Parathyroid adenoma (tissue), 2 donors: ENCODE measurements at regions not wholly inside any gene's neighbourhood (a gene's known extent, or its start where the extent isn't known, plus 50 kb on each side); places are given as distances from the start of the nearest gene placed in this dataset.
"Not testable (repeated sequence)": the region's sequence is repeated elsewhere in the genome, so short reads cannot be mapped to it uniquely, and the experiment has no call there.

Experiments
- H2AFZ ChIP-seq: fragments of 300-600 bp; sonication (generic); one replicate; pipeline ENCODE4 v1.7.0; 2017; ENCODE audit warnings: antibody characterized with exemption, mild to moderate bottlenecking
- H3K27ac ChIP-seq: fragments of 300-600 bp; sonication (generic); one replicate; pipeline ENCODE4 v1.7.0; 2017
- H3K27me3 ChIP-seq: fragments of 300-600 bp; sonication (generic); one replicate; pipeline ENCODE4 v1.7.0; 2017; ENCODE audit warnings: low read length; ENCODE audit not compliant: control insufficient read depth, insufficient read depth
- H3K36me3 ChIP-seq: fragments of 300-600 bp; sonication (generic); one replicate; pipeline ENCODE4 v1.7.0; 2017; ENCODE audit warnings: low read length; ENCODE audit not compliant: control insufficient read depth, insufficient read depth
- H3K4me1 ChIP-seq: fragments of 300-600 bp; sonication (generic); one replicate; pipeline ENCODE4 v1.7.0; 2017; ENCODE audit warnings: control low read depth
- H3K4me2 ChIP-seq: fragments of 300-600 bp; sonication (generic); one replicate; pipeline ENCODE4 v1.7.0; 2017; ENCODE audit warnings: low read length
- H3K4me3 ChIP-seq: fragments of 300-600 bp; sonication (generic); one replicate; pipeline ENCODE4 v1.7.0; 2017; ENCODE audit warnings: low read depth, low read length
- H3K79me2 ChIP-seq: fragments of 300-600 bp; sonication (generic); one replicate; pipeline ENCODE4 v1.7.0; 2017; ENCODE audit warnings: control low read depth
- H3K9ac ChIP-seq: fragments of 300-600 bp; sonication (generic); one replicate; pipeline ENCODE4 v1.7.0; 2017; ENCODE audit warnings: mild to moderate bottlenecking
- H3K9me3 ChIP-seq: fragments of 300-600 bp; sonication (generic); one replicate; pipeline ENCODE4 v1.7.0; 2017; ENCODE audit warnings: low read length; ENCODE audit not compliant: control insufficient read depth
- TF ChIP-seq, protein P1 (sequence below): fragments of 300-600 bp; sonication (generic); IDR thresholded peaks from one replicate; pipeline ENCODE4 v1.7.0; 2017; ENCODE audit warnings: antibody characterized with exemption, mild to moderate bottlenecking
- donor health status: primary hyperparathyroidism.

GRCh38 chr1:25171013-25171412 is 61.3 kb downstream of the SYF2 start:
- not testable (repeated sequence) for H3K4me3 ChIP-seq, H3K36me3 ChIP-seq, H3K79me2 ChIP-seq, H3K27ac ChIP-seq, H3K27me3 ChIP-seq, H3K9me3 ChIP-seq, H2AFZ ChIP-seq, H3K4me1 ChIP-seq, H3K4me2 ChIP-seq, H3K9ac ChIP-seq

GRCh38 chr1:25170439-25170838 is 61.9 kb downstream of the SYF2 start:
- Histone ChIP-seq H3K4me1 (no peaks in the 10 kb centered on the region), H3K4me2 (no peak overlapping the region), H3K27me3 (no peaks in the 10 kb centered on the region), H3K27ac (no peak overlapping the region), H3K9ac (no peak overlapping the region), H3K4me3 (no peak overlapping the region), H3K79me2 (no peaks in the 10 kb centered on the region), H2AFZ (no peak overlapping the region), H3K9me3 (no peaks in the 10 kb centered on the region), H3K36me3 (no peaks in the 10 kb centered on the region)
- TF ChIP-seq, protein P1, sequence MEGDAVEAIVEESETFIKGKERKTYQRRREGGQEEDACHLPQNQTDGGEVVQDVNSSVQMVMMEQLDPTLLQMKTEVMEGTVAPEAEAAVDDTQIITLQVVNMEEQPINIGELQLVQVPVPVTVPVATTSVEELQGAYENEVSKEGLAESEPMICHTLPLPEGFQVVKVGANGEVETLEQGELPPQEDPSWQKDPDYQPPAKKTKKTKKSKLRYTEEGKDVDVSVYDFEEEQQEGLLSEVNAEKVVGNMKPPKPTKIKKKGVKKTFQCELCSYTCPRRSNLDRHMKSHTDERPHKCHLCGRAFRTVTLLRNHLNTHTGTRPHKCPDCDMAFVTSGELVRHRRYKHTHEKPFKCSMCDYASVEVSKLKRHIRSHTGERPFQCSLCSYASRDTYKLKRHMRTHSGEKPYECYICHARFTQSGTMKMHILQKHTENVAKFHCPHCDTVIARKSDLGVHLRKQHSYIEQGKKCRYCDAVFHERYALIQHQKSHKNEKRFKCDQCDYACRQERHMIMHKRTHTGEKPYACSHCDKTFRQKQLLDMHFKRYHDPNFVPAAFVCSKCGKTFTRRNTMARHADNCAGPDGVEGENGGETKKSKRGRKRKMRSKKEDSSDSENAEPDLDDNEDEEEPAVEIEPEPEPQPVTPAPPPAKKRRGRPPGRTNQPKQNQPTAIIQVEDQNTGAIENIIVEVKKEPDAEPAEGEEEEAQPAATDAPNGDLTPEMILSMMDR, result no peak

DNA sequence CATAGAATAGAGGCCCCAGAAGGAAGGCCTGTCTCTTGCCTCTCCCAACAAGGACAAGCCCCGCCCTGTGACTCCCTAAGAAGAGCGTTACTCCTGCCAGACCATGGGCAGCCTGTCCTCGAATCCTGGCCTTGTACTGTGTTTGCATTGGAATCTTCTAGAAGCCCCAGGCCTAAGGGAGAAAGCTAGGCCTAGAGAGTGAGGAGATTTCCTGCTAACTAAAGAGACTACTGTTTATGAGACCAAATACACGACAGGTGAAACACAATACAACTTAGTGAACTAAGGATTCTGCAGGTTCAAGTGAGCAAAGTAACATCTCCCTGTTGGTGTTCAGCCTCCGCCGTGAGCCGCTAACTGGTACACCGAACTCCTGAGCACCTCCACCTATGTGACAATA is 62.7 kb downstream of the SYF2 start:
- no peak overlapping the region for H3K27ac ChIP-seq

GRCh38 chr1:25169168-25169567 is 63.1 kb downstream of the SYF2 start:
- H3K27me3 ChIP-seq, result no peaks in the 10 kb centered on the region
- no peak overlapping the region for H3K4me2 ChIP-seq
- H3K4me1 ChIP-seq, result no peaks in the 10 kb centered on the region
- no peak overlapping the region for H3K4me3 ChIP-seq
- no peaks in the 10 kb centered on the region for H3K36me3 ChIP-seq
- H3K79me2 ChIP-seq, result no peaks in the 10 kb centered on the region
- H3K27ac ChIP-seq, result no peak overlapping the region
- TF ChIP-seq, protein P1, result no peak
- no peak overlapping the region for H2AFZ ChIP-seq
- no peaks in the 10 kb centered on the region for H3K9me3 ChIP-seq
- H3K9ac ChIP-seq, result no peak overlapping the region

More for the DNA sequence above, 62.7 kb downstream of the SYF2 start:
- Histone ChIP-seq H3K4me3 (no peak overlapping the region), H3K9ac (no peak overlapping the region), H3K27me3 (no peaks in the 10 kb centered on the region), H2AFZ (no peak overlapping the region), H3K36me3 (no peaks in the 10 kb centered on the region), H3K9me3 (no peaks in the 10 kb centered on the region), H3K4me1 (no peaks in the 10 kb centered on the region), H3K79me2 (no peaks in the 10 kb centered on the region), H3K4me2 (no peak overlapping the region)
- TF ChIP-seq, protein P1, result no peak

DNA sequence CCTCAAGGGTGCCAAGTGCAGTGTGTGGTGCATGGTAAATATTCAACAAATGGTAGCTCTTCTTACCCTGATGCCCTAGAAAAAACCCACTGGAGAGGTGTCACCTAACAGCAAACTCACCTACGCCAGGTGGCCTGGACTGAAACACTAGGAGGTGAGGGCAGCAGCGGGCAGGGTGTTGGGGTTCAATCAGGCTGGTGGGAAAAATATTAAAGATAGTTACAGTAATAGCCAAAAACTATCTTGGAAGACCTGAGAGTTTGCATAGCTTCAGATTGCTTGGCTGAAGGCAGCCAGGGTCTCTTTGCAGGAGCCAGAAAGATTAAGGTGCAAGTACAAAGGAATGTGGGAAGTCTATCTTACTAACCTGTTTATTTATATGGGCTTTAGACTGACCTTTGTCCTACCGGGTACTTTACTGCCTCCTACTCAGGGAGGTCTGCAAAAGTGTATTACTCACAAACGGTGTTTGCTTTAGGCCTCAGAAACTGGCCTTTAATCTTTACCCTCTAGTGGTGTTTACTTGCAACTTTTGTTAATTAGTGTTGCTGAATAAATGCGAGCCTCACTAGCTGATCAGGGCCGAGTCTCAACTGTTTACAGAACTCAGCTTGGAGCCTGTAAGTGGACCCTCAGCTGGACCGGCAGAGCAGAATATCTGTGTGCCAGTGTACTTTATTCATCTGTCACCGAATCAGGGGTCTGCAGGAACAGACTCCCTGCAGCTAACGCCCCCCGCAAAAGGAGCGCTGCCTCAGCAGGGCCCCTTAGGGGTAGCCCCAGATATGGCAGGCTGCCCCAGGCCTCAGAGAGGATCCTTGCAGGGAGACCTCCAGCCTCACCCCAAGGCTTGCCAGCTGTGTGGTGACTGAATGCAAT is 63.9 kb downstream of the SYF2 start:
- no peak overlapping the region for H3K27ac ChIP-seq
- H2AFZ ChIP-seq, result no peak overlapping the region
- TF ChIP-seq, protein P1, result no peak
- no peak overlapping the region for H3K9ac ChIP-seq
- no peaks in the 10 kb centered on the region for H3K9me3 ChIP-seq
- H3K27me3 ChIP-seq, result no peaks in the 10 kb centered on the region
- no peak overlapping the region for H3K4me2 ChIP-seq
- H3K36me3 ChIP-seq, result no peaks in the 10 kb centered on the region
- H3K4me1 ChIP-seq, result no peaks in the 10 kb centered on the region
- H3K79me2 ChIP-seq, result no peaks in the 10 kb centered on the region
- no peak overlapping the region for H3K4me3 ChIP-seq
